GM23248 (cell line): ENCODE measurements at regions not wholly inside any gene's neighbourhood (a gene's known extent, or its start where the extent isn't known, plus 50 kb on each side); places are given as distances from the start of the nearest gene placed in this dataset.

Experiments used
- EZH2 ChIP-seq: fragments of 200-600 bp; sonication (generic); IDR thresholded peaks from 2 replicates; pipeline ENCODE4 v1.6.1; 2018; ENCODE audit warnings: antibody characterized with exemption, mild to moderate bottlenecking; ENCODE audit not compliant: insufficient read depth, poor library complexity, severe bottlenecking
- EZH2phosphoT487 ChIP-seq: fragments of 200-600 bp; sonication (generic); IDR thresholded peaks from 2 replicates; pipeline ENCODE4 v1.6.1; 2018; ENCODE audit warnings: antibody characterized with exemption, moderate library complexity, mild to moderate bottlenecking, low read depth; ENCODE audit not compliant: insufficient read depth

DNA sequence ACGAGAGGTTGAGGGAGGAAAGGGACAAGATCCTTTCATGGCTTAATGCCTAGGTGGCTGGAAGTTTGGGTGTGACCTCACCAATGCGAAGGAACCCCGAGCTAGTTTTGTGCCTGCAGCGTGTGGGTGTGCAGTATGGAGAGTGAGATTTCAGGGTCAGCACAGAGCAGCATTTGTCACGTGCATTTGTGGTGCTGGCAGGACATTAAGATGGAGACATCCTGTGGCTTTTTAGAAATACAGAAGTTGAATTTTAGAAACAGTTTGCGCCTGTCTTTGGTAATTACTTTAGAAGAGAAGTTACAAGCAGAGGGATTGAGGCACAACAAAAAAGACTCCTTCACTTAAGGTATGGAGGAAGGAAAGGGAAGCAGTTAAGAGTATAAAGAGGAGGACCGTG is 258.2 kb upstream of the THUMPD2 start:
- TF ChIP-seq EZH2phosphoT487, result no peak
- TF ChIP-seq EZH2, result no peak
